OCI-LY7 (cell line): ENCODE measurements at regions not wholly inside any gene's neighbourhood (a gene's known extent, or its start where the extent isn't known, plus 50 kb on each side); places are given as distances from the start of the nearest gene placed in this dataset.

Source experiments
- BruUV-seq: library from RNA; stranded (reverse); fragments of 400-500 nt; replicated peaks from 2 replicates; lab custom pipeline; 2021; lab: Mats Ljungman, UMichigan
- CTCF ChIA-PET: fragments of 300-600 bp; sonication (Branson Sonifier 250); formaldehyde crosslinking; loops from one replicate; lab custom pipeline; 2022; ENCODE audit warnings: antibody characterized with exemption; ENCODE audit not compliant: unreplicated experiment; lab: Charles Lee
- POLR2A ChIA-PET: fragments of 300-600 bp; sonication (Branson Sonifier 250); formaldehyde crosslinking; loops from one replicate; lab custom pipeline; 2022; ENCODE audit warnings: antibody characterized with exemption; lab: Charles Lee
- DNase-seq: peaks from one replicate; pipeline ENCODE4 v3.0.0-alpha.2; 2015; ENCODE audit warnings: low spot score
- H2AFZ ChIP-seq: fragments of 200-600 bp; sonication (generic), shearing (Covaris generic); 2 replicates; pipeline ENCODE4 v1.6.1; 2014; ENCODE audit warnings: mild to moderate bottlenecking, antibody characterized with exemption, low read length, moderate library complexity
- H3K27ac ChIP-seq: fragments of 200-600 bp; sonication (generic); 2 replicates; pipeline ENCODE4 v1.5.1; 2014; ENCODE audit warnings: mixed run types, low read depth, mild to moderate bottlenecking, moderate library complexity, low read length, inconsistent platforms; ENCODE audit not compliant: poor library complexity, severe bottlenecking
- H3K36me3 ChIP-seq: fragments of 200-600 bp; sonication (generic); 2 replicates; pipeline ENCODE4 v1.6.1; 2014; ENCODE audit warnings: mild to moderate bottlenecking, antibody characterized with exemption, low read length, moderate library complexity, mixed read lengths; ENCODE audit not compliant: insufficient read depth
- H3K4me1 ChIP-seq: fragments of 200-600 bp; sonication (generic); 2 replicates; pipeline ENCODE4 v1.5.1; 2014; ENCODE audit warnings: mild to moderate bottlenecking, low read length; ENCODE audit not compliant: insufficient read depth, poor library complexity, severe bottlenecking
- H3K4me2 ChIP-seq: fragments of 200-600 bp; sonication (generic); 2 replicates; pipeline ENCODE4 v1.6.1; 2014; ENCODE audit warnings: mild to moderate bottlenecking, low read length
- H3K4me3 ChIP-seq: fragments of 200-600 bp; sonication (generic); 2 replicates; pipeline ENCODE4 v1.5.1; 2014; ENCODE audit warnings: mild to moderate bottlenecking, low read depth, low read length; ENCODE audit not compliant: poor library complexity, severe bottlenecking
- H3K79me2 ChIP-seq: fragments of 200-600 bp; sonication (generic); 2 replicates; pipeline ENCODE4 v1.6.1; 2016; ENCODE audit warnings: low read depth, mild to moderate bottlenecking, low read length, moderate library complexity, mixed read lengths; ENCODE audit not compliant: insufficient read depth
- H3K9me2 ChIP-seq: fragments of 200-600 bp; sonication (generic); 2 replicates; pipeline ENCODE4 v1.6.1; 2016; ENCODE audit warnings: mild to moderate bottlenecking, low read length, mixed read lengths; ENCODE audit not compliant: insufficient read depth
- H3K9me3 ChIP-seq: fragments of 200-600 bp; sonication (generic); 2 replicates; pipeline ENCODE4 v1.6.1; 2014; ENCODE audit warnings: mild to moderate bottlenecking, mixed run types, low read length, mixed read lengths
- H4K20me1 ChIP-seq: fragments of 200-600 bp; sonication (generic); 2 replicates; pipeline ENCODE4 v1.6.1; 2014; ENCODE audit warnings: mild to moderate bottlenecking, antibody characterized with exemption, low read length, moderate library complexity, mixed read lengths; ENCODE audit not compliant: insufficient read depth
- EZH2phosphoT487 ChIP-seq: fragments of 200-600 bp; sonication (generic); IDR thresholded peaks from 2 replicates; pipeline ENCODE4 v1.6.1; 2018; ENCODE audit warnings: low read depth, borderline replicate concordance, mild to moderate bottlenecking, mixed run types, antibody characterized with exemption, low read length, moderate library complexity, mixed read lengths
- intact Hi-C: fragments of 100-400 bp; cut with micrococcal nuclease; formaldehyde crosslinking; loops from one replicate; pipeline ENCODE4 v1.10.0; 2022; ENCODE audit not compliant: unreplicated experiment
- TF ChIP-seq, protein P1 (sequence below): fragments of 200-600 bp; sonication (generic); conservative IDR thresholded peaks from 2 replicates; pipeline ENCODE4 v1.5.1; 2014; ENCODE audit warnings: mild to moderate bottlenecking, antibody characterized with exemption, low read length, moderate library complexity, mixed read lengths

DNA sequence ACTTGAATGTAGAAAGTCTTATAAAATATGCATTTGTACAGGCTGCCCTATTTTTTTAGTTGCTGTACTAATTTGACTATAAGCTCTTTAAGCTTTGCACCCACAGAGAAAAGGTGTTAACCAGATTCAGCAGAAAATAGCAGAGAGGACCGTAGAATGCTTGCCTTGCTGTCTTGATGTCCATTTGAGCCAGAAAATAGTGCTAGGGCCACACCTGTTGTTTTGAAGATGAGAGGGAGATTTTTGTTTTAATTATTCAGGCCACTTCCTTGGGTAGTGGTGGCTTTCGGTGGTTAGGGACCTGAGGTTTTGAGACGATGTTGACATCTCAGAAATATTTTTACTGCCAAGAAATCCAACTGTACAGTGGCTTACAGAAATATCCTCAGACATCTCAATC lies 196.0 kb downstream of the SPATA31D1 start:
- H3K9me3 ChIP-seq: no peaks in the 10 kb centered on the region; the same call in 1 of the 2 replicates
- H3K4me1 ChIP-seq: peaks cover 56% of the 10 kb centered on the region
- H4K20me1 ChIP-seq: no peaks in the 10 kb centered on the region
- peak overlapping the region; percentile 51 for H3K4me3 ChIP-seq
- TF ChIP-seq, protein P1, sequence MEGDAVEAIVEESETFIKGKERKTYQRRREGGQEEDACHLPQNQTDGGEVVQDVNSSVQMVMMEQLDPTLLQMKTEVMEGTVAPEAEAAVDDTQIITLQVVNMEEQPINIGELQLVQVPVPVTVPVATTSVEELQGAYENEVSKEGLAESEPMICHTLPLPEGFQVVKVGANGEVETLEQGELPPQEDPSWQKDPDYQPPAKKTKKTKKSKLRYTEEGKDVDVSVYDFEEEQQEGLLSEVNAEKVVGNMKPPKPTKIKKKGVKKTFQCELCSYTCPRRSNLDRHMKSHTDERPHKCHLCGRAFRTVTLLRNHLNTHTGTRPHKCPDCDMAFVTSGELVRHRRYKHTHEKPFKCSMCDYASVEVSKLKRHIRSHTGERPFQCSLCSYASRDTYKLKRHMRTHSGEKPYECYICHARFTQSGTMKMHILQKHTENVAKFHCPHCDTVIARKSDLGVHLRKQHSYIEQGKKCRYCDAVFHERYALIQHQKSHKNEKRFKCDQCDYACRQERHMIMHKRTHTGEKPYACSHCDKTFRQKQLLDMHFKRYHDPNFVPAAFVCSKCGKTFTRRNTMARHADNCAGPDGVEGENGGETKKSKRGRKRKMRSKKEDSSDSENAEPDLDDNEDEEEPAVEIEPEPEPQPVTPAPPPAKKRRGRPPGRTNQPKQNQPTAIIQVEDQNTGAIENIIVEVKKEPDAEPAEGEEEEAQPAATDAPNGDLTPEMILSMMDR: no peak
- no peak for TF ChIP-seq EZH2phosphoT487
- no TSS peak for BruUV-seq
- H2AFZ ChIP-seq: peak overlapping the region; percentile 88
- CTCF ChIA-PET: no interaction called here
- H3K4me2 ChIP-seq: peak overlapping the region; percentile 67
- intact Hi-C loops: loop anchor here (1.0 to 5.0 kb wide), 2 partner anchors 56 to 82 kb away; no protein-coding TSS in a partner anchor
- H3K9me2 ChIP-seq: no peaks in the 10 kb centered on the region
- H3K79me2 ChIP-seq: no peaks in the 10 kb centered on the region
- H3K27ac ChIP-seq: peak overlapping the region; percentile 86
- POLR2A ChIA-PET: interaction anchor here (0.6 to 5.6 kb wide), 11 partner anchors 11 to 91 kb away, joined by 3 to 46 read pairs (median 5); no protein-coding TSS in a partner anchor
- H3K36me3 ChIP-seq: no peaks in the 10 kb centered on the region; the same call in 1 of the 2 replicates
- DNase-seq: peak; percentile 87

DNA sequence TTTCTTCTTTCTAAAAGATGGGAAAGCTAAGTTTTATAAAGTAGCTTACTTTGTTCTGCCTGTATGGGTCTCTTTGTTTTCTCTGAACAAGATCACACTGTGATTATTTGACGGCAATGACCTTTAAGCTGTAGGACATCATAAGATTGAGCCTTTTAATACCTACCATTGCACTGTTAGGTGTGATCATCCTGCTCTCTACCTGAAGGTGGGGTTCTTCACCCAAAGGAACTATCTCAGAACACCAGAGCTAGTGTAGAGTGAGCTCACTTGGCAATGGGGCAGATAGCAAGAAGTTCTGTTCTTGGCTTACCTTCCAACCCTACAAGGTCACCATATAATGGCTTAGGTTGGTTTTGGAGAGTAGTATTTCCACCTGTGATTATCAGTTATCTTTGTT lies 200.2 kb downstream of the SPATA31D1 start:
- peak overlapping the region; percentile 21; the same call in 1 of the 2 replicates for H2AFZ ChIP-seq
- BruUV-seq: no TSS peak
- TF ChIP-seq, protein P1: peak; percentile 50; the same call in 1 of the 2 replicates
- no peak for TF ChIP-seq EZH2phosphoT487
- intact Hi-C loops: no loop called here
- peaks cover 29% of the 10 kb centered on the region for H3K4me1 ChIP-seq
- H3K4me2 ChIP-seq: no peak overlapping the region
- H3K79me2 ChIP-seq: no peaks in the 10 kb centered on the region
- no peak overlapping the region for H3K4me3 ChIP-seq
- no peaks in the 10 kb centered on the region for H4K20me1 ChIP-seq
- CTCF ChIA-PET: no interaction called here
- H3K9me3 ChIP-seq: peaks cover 5% of the 10 kb centered on the region; the same call in 1 of the 2 replicates
- peak; percentile 51 for DNase-seq
- no peak overlapping the region for H3K27ac ChIP-seq
- POLR2A ChIA-PET: interaction anchor here (0.6 to 2.4 kb wide), 4 partner anchors 11 to 90 kb away, joined by 3 to 8 read pairs (median 4); no protein-coding TSS in a partner anchor
- H3K9me2 ChIP-seq: no peaks in the 10 kb centered on the region
- no peaks in the 10 kb centered on the region; the same call in 1 of the 2 replicates for H3K36me3 ChIP-seq
